ENCODE measurements at regions not wholly inside any gene's neighbourhood (a gene's known extent, or its start where the extent isn't known, plus 50 kb on each side); places are given as distances from the start of the nearest gene placed in this dataset.

DNA sequence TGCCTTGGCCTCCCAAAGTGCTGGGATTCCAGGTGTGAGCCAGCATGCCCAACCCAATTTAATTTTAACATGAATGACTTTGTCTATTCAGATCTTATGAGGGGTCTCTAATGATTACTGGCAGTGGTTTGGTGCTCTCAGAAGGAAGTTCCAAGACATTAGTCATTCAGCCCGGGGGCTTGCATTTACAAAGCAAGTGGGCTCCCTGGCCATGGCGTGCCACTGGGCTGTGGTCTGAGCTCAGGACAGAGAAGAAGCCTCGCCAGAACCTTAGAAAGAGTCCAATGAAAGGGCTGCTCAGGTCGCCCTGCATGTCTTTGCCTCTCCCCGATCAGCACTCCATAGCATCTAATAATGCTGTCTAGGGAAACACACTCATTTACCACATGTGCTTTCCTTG is 182.6 kb upstream of the CHAC2 start:
- intact Hi-C loops (cut with DNase I; ENCODE audit: low total_unique reads): no loop called here
- DNase-seq (no peak), ATAC-seq (no peak)
- no peak overlapping the region for H3K4me3 ChIP-seq
- H3K9me3 ChIP-seq: no peaks in the 10 kb centered on the region
- no peaks in the 10 kb centered on the region for H3K4me1 ChIP-seq
- in situ Hi-C loops (cut with MboI; ENCODE audit: low sequenced_read_pairs in 4 of 4): no loop called here
- no peaks in the 10 kb centered on the region for H3K36me3 ChIP-seq
- H3K27me3 ChIP-seq: no peaks in the 10 kb centered on the region
- no peak overlapping the region for H3K27ac ChIP-seq
- TF ChIP-seq CTCF (IDR thresholded peaks at IDR 0.05 in 4 of 5, conservative IDR thresholded peaks at IDR 0.05 in 1 of 5) (no peak), POLR2A (IDR thresholded peaks at IDR 0.05) (no peak)

- no peaks in the 10 kb centered on the region for H3K4me1 ChIP-seq
These were observed 184.0 kb upstream of the CHAC2 start for GRCh38 chr2:53583583-53583982.

DNA sequence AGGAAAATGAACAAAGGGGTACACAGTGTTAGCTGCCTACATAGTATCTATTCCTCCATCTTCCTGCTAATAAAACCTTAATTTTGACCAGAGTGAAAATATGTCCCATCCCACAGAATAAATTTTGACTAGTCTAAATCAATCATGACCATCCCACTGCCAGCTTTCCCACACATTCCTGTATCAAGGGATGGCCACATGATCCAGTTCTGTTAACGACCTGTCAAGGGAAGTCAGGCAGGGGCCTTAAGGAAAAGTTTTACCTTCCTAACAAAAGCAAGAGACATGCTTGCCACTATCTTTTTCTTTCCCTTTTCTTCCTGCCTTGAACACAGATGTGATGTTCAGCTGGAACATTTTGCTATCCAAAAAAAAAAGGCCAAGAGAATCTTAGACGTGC is 185.0 kb upstream of the CHAC2 start:
- ATAC-seq: no peak
- no peak overlapping the region for H3K4me3 ChIP-seq
- no peaks in the 10 kb centered on the region for H3K9me3 ChIP-seq
- H3K27me3 ChIP-seq: no peaks in the 10 kb centered on the region
- in situ Hi-C loops (cut with MboI; ENCODE audit: low sequenced_read_pairs in 4 of 4): no loop called here
- intact Hi-C loops (cut with DNase I; ENCODE audit: low total_unique reads): no loop called here
- H3K4me1 ChIP-seq: no peaks in the 10 kb centered on the region
- TF ChIP-seq CTCF (IDR thresholded peaks at IDR 0.05 in 4 of 5, conservative IDR thresholded peaks at IDR 0.05 in 1 of 5): no peak
- H3K27ac ChIP-seq: no peak overlapping the region
- no peaks in the 10 kb centered on the region for H3K36me3 ChIP-seq
- no peak for DNase-seq

More at GRCh38 chr2:53583583-53583982, 184.0 kb upstream of the CHAC2 start:
- ATAC-seq (no peak), DNase-seq (no peak)
- Histone ChIP-seq H3K9me3 (no peaks in the 10 kb centered on the region), H3K36me3 (no peaks in the 10 kb centered on the region), H3K27ac (no peak overlapping the region), H3K27me3 (no peaks in the 10 kb centered on the region), H3K4me3 (no peak overlapping the region)
- in situ Hi-C loops (cut with MboI; ENCODE audit: low sequenced_read_pairs in 4 of 4) (no loop called here), intact Hi-C loops (cut with DNase I; ENCODE audit: low total_unique reads) (no loop called here)
- no peak for TF ChIP-seq CTCF (IDR thresholded peaks at IDR 0.05 in 4 of 5, conservative IDR thresholded peaks at IDR 0.05 in 1 of 5)
- no peak for TF ChIP-seq POLR2A (IDR thresholded peaks at IDR 0.05)

DNA sequence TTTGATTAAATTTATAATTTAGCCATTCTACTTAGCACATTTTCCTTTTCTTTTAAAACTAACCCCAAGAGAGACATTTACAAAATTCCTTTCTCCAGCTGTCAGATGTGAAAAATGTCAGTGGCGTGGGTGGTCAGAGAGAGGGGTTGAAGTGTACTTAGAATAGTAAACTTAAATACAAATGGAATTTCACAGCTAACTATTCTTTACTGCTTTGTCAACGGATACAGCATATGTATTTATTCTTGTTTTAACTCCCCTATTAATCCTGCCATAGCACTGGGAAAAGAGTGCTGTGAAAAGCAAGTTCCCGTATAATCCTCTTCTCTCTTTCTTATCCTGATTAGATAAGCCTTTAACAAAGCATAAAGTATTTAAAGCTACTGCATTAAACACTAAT is 191.4 kb upstream of the CHAC2 start:
- Histone ChIP-seq H3K9me3 (no peaks in the 10 kb centered on the region), H3K4me3 (no peak overlapping the region), H3K27me3 (no peaks in the 10 kb centered on the region), H3K4me1 (no peaks in the 10 kb centered on the region), H3K36me3 (no peaks in the 10 kb centered on the region), H3K27ac (no peak overlapping the region)
- DNase-seq (no peak), ATAC-seq (no peak)
- intact Hi-C loops (cut with DNase I; ENCODE audit: low total_unique reads) (no loop called here), in situ Hi-C loops (cut with MboI; ENCODE audit: low sequenced_read_pairs in 4 of 4) (no loop called here)
- TF ChIP-seq POLR2A (IDR thresholded peaks at IDR 0.05): no peak
- no peak for TF ChIP-seq CTCF (IDR thresholded peaks at IDR 0.05 in 4 of 5, conservative IDR thresholded peaks at IDR 0.05 in 1 of 5)

GRCh38 chr2:53575721-53576124 is 191.9 kb upstream of the CHAC2 start:
- no peak for DNase-seq
- TF ChIP-seq CTCF (IDR thresholded peaks at IDR 0.05 in 4 of 5, conservative IDR thresholded peaks at IDR 0.05 in 1 of 5) (no peak), POLR2A (IDR thresholded peaks at IDR 0.05) (no peak)
- Histone ChIP-seq H3K9me3 (no peaks in the 10 kb centered on the region), H3K36me3 (no peaks in the 10 kb centered on the region), H3K27me3 (no peaks in the 10 kb centered on the region), H3K27ac (no peak overlapping the region), H3K4me3 (no peak overlapping the region), H3K4me1 (no peaks in the 10 kb centered on the region)
- ATAC-seq: no peak
- intact Hi-C loops (cut with DNase I; ENCODE audit: low total_unique reads): no loop called here
- in situ Hi-C loops (cut with MboI; ENCODE audit: low sequenced_read_pairs in 4 of 4): no loop called here

Data from gastrocnemius medialis (tissue), 4 donors.